OCI-LY7 (cell line): ENCODE measurements at regions not wholly inside any gene's neighbourhood (a gene's known extent, or its start where the extent isn't known, plus 50 kb on each side); places are given as distances from the start of the nearest gene placed in this dataset.

Experiments used
- BruUV-seq: library from RNA; stranded (reverse); fragments of 400-500 nt; replicated peaks from 2 replicates; lab custom pipeline; 2021; lab: Mats Ljungman, UMichigan
- CTCF ChIA-PET: fragments of 300-600 bp; sonication (Branson Sonifier 250); formaldehyde crosslinking; loops from one replicate; lab custom pipeline; 2022; ENCODE audit warnings: antibody characterized with exemption; ENCODE audit not compliant: unreplicated experiment; lab: Charles Lee
- POLR2A ChIA-PET: fragments of 300-600 bp; sonication (Branson Sonifier 250); formaldehyde crosslinking; loops from one replicate; lab custom pipeline; 2022; ENCODE audit warnings: antibody characterized with exemption; lab: Charles Lee
- DNase-seq: peaks from one replicate; pipeline ENCODE4 v3.0.0-alpha.2; 2015; ENCODE audit warnings: low spot score
- H2AFZ ChIP-seq: fragments of 200-600 bp; sonication (generic), shearing (Covaris generic); 2 replicates; pipeline ENCODE4 v1.6.1; 2014; ENCODE audit warnings: mild to moderate bottlenecking, antibody characterized with exemption, low read length, moderate library complexity
- H3K27ac ChIP-seq: fragments of 200-600 bp; sonication (generic); 2 replicates; pipeline ENCODE4 v1.5.1; 2014; ENCODE audit warnings: mixed run types, low read depth, mild to moderate bottlenecking, moderate library complexity, low read length, inconsistent platforms; ENCODE audit not compliant: poor library complexity, severe bottlenecking
- H3K36me3 ChIP-seq: fragments of 200-600 bp; sonication (generic); 2 replicates; pipeline ENCODE4 v1.6.1; 2014; ENCODE audit warnings: mild to moderate bottlenecking, antibody characterized with exemption, low read length, moderate library complexity, mixed read lengths; ENCODE audit not compliant: insufficient read depth
- H3K4me1 ChIP-seq: fragments of 200-600 bp; sonication (generic); 2 replicates; pipeline ENCODE4 v1.5.1; 2014; ENCODE audit warnings: mild to moderate bottlenecking, low read length; ENCODE audit not compliant: insufficient read depth, poor library complexity, severe bottlenecking
- H3K4me2 ChIP-seq: fragments of 200-600 bp; sonication (generic); 2 replicates; pipeline ENCODE4 v1.6.1; 2014; ENCODE audit warnings: mild to moderate bottlenecking, low read length
- H3K4me3 ChIP-seq: fragments of 200-600 bp; sonication (generic); 2 replicates; pipeline ENCODE4 v1.5.1; 2014; ENCODE audit warnings: mild to moderate bottlenecking, low read depth, low read length; ENCODE audit not compliant: poor library complexity, severe bottlenecking
- H3K79me2 ChIP-seq: fragments of 200-600 bp; sonication (generic); 2 replicates; pipeline ENCODE4 v1.6.1; 2016; ENCODE audit warnings: low read depth, mild to moderate bottlenecking, low read length, moderate library complexity, mixed read lengths; ENCODE audit not compliant: insufficient read depth
- H3K9me2 ChIP-seq: fragments of 200-600 bp; sonication (generic); 2 replicates; pipeline ENCODE4 v1.6.1; 2016; ENCODE audit warnings: mild to moderate bottlenecking, low read length, mixed read lengths; ENCODE audit not compliant: insufficient read depth
- H3K9me3 ChIP-seq: fragments of 200-600 bp; sonication (generic); 2 replicates; pipeline ENCODE4 v1.6.1; 2014; ENCODE audit warnings: mild to moderate bottlenecking, mixed run types, low read length, mixed read lengths
- H4K20me1 ChIP-seq: fragments of 200-600 bp; sonication (generic); 2 replicates; pipeline ENCODE4 v1.6.1; 2014; ENCODE audit warnings: mild to moderate bottlenecking, antibody characterized with exemption, low read length, moderate library complexity, mixed read lengths; ENCODE audit not compliant: insufficient read depth
- EZH2phosphoT487 ChIP-seq: fragments of 200-600 bp; sonication (generic); IDR thresholded peaks from 2 replicates; pipeline ENCODE4 v1.6.1; 2018; ENCODE audit warnings: low read depth, borderline replicate concordance, mild to moderate bottlenecking, mixed run types, antibody characterized with exemption, low read length, moderate library complexity, mixed read lengths
- intact Hi-C: fragments of 100-400 bp; cut with micrococcal nuclease; formaldehyde crosslinking; loops from one replicate; pipeline ENCODE4 v1.10.0; 2022; ENCODE audit not compliant: unreplicated experiment
- TF ChIP-seq, protein P1 (sequence below): fragments of 200-600 bp; sonication (generic); conservative IDR thresholded peaks from 2 replicates; pipeline ENCODE4 v1.5.1; 2014; ENCODE audit warnings: mild to moderate bottlenecking, antibody characterized with exemption, low read length, moderate library complexity, mixed read lengths

DNA sequence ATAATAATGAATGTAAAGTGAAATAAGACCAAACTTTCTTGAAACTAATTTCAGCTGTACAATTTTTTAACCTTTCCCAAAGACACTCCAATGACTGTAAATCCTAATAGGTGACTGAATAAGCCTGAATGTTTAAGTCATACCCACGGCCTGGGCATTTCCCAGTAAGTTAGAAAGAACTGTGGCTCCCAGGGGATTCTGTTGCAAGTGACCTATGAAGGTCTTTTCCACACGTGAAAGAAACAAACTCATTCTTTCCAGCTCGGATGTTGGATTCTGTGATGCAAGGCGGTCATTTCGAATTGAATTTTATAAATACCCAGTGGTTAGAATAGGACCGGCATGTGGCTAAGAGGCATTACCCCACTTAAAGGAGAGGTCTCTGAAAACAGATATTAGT is 1134.4 kb downstream of the GALC start:
- CTCF ChIA-PET, result no interaction called here
- no TSS peak for BruUV-seq
- Histone ChIP-seq H3K36me3 (no peaks in the 10 kb centered on the region), H3K27ac (no peak overlapping the region), H3K4me1 (no peaks in the 10 kb centered on the region), H4K20me1 (no peaks in the 10 kb centered on the region), H3K79me2 (no peaks in the 10 kb centered on the region), H2AFZ (no peak overlapping the region), H3K9me3 (no peaks in the 10 kb centered on the region), H3K4me2 (no peak overlapping the region), H3K9me2 (no peaks in the 10 kb centered on the region), H3K4me3 (no peak overlapping the region)
- intact Hi-C loops, result no loop called here
- no peak for DNase-seq
- POLR2A ChIA-PET, result interaction anchor here (0.9 to 1.7 kb wide), 2 partner anchors 8 to 13 kb away, joined by 3 to 7 read pairs; no protein-coding TSS in a partner anchor
- TF ChIP-seq, protein P1, sequence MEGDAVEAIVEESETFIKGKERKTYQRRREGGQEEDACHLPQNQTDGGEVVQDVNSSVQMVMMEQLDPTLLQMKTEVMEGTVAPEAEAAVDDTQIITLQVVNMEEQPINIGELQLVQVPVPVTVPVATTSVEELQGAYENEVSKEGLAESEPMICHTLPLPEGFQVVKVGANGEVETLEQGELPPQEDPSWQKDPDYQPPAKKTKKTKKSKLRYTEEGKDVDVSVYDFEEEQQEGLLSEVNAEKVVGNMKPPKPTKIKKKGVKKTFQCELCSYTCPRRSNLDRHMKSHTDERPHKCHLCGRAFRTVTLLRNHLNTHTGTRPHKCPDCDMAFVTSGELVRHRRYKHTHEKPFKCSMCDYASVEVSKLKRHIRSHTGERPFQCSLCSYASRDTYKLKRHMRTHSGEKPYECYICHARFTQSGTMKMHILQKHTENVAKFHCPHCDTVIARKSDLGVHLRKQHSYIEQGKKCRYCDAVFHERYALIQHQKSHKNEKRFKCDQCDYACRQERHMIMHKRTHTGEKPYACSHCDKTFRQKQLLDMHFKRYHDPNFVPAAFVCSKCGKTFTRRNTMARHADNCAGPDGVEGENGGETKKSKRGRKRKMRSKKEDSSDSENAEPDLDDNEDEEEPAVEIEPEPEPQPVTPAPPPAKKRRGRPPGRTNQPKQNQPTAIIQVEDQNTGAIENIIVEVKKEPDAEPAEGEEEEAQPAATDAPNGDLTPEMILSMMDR, result no peak
- no peak for TF ChIP-seq EZH2phosphoT487

DNA sequence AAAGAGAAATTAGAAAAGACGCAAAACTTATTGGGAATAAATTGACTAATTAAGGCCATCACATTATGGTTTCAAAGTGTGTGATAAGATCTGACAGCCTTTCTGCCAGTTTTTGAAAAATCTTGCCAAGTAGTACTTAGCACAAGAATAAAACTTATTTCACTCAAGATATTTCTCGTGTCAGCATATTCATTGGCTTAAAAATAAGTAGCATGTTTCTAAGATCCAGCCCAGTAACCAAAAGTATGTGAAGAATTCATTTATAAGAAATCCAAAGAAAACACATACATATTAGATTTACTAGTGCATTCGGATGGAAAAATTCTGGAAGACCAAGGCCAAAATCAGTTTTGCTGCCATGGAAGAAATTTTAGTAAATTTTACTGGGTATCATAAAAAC is 1135.0 kb downstream of the GALC start:
- no TSS peak for BruUV-seq
- ChIA-PET POLR2A (interaction anchor here (0.9 to 1.7 kb wide), 2 partner anchors 8 to 12 kb away, joined by 3 to 7 read pairs; no protein-coding TSS in a partner anchor), CTCF (no interaction called here)
- H3K36me3 ChIP-seq, result no peaks in the 10 kb centered on the region
- H3K4me3 ChIP-seq, result no peak overlapping the region
- TF ChIP-seq, protein P1, result no peak
- TF ChIP-seq EZH2phosphoT487, result no peak
- no peak for DNase-seq
- H3K79me2 ChIP-seq, result no peaks in the 10 kb centered on the region
- no peaks in the 10 kb centered on the region for H4K20me1 ChIP-seq
- H3K4me1 ChIP-seq, result no peaks in the 10 kb centered on the region
- no peak overlapping the region for H2AFZ ChIP-seq
- H3K27ac ChIP-seq, result no peak overlapping the region
- no peaks in the 10 kb centered on the region for H3K9me3 ChIP-seq
- intact Hi-C loops, result no loop called here
- H3K4me2 ChIP-seq, result no peak overlapping the region
- no peaks in the 10 kb centered on the region for H3K9me2 ChIP-seq

- no peaks in the 10 kb centered on the region for H3K36me3 ChIP-seq
- intact Hi-C loops, result no loop called here
- ChIA-PET POLR2A (no interaction called here), CTCF (no interaction called here)
- H4K20me1 ChIP-seq, result no peaks in the 10 kb centered on the region
- no peak overlapping the region for H3K4me2 ChIP-seq
- H3K9me3 ChIP-seq, result no peaks in the 10 kb centered on the region
- H3K4me3 ChIP-seq, result no peak overlapping the region
- H3K27ac ChIP-seq, result no peak overlapping the region
- H3K9me2 ChIP-seq, result no peaks in the 10 kb centered on the region
- H2AFZ ChIP-seq, result no peak overlapping the region
- TF ChIP-seq, protein P1, result no peak
- no peak for TF ChIP-seq EZH2phosphoT487
- BruUV-seq, result no TSS peak
- H3K79me2 ChIP-seq, result no peaks in the 10 kb centered on the region
- H3K4me1 ChIP-seq, result no peaks in the 10 kb centered on the region
- no peak for DNase-seq
Measured at GRCh38 chr14:86852530-86852929, 1140.5 kb downstream of the GALC start.
